NCI-H1694 (cell line): ENCODE measurements at regions not wholly inside any gene's neighbourhood (a gene's known extent, or its start where the extent isn't known, plus 50 kb on each side); places are given as distances from the start of the nearest gene placed in this dataset.
"Not testable (repeated sequence)": the region's sequence is repeated elsewhere in the genome, so short reads cannot be mapped to it uniquely, and the experiment has no call there.

Experiments
- DNase-seq: peaks from one replicate; lab custom pipeline; 2025; lab: John Stamatoyannopoulos, UW

DNA sequence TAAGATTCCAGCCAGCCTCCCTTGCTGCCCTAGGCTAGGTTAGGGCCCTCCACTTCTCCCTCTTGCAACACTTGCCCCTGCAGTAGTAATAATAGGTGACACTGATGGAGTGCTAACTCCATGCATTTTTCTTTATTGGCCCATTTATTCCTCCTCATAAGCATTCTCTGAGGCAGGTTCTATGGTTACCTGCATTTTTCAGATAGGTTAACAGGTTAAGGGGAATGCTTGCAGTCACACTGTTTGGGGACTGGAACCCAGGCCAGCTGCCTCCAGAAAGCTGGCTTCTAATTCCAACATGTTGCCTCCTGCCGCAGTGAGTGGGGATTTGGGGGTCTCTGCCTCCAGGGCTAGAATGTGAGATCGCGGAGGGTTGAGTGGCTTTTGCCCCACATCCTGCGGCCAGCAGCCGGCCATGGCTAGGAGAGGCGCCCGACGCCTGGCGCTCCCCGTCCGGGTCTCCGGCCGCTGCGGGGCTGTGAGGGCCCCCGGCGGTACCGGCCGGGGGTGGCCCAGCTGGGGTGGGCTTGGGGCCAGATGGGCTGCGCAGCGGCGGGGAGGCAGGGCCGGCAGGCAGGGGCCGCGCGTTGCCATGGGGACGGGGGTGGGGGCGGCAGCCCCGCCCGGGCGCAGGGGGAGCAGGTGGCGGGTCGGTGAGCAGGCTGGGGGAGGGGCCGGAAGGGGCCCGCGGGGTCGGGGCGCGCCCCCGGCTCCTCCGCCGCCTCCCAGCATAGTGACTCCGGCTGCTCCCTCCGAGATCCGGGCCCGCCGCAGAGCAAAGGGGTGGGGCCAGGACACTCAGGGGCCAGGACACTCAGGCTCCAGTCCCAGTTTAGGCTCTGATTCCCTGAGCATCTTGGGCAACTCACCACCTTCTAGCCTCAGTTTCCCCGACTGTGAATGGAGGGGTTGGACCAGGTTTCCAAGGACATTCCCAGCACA, 68.4 kb upstream of the SSBP3 start:
- peak; percentile 44 for DNase-seq

GRCh38 chr1:54471588-54471987, 65.4 kb upstream of the SSBP3 start:
- no peak for DNase-seq

DNA sequence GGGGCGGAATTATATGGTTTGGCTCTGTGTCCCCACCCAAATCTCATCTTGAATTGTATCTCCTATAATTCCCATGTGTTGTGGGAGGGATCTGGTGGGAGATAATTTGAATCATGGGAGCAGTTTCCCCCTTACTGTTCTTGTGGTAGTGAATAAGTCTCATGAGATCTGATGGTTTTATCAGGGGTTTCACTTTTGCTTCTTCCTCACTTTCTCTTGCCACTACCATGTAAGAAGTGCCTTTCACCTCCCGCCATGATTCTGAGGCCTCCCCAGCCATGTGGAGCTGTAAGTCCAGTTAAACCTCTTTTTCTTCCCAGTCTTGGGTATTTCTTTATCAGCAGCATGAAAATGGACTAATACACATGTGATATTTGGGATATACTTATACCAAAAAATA, 63.2 kb upstream of the SSBP3 start:
- DNase-seq, result not testable (repeated sequence)

DNA sequence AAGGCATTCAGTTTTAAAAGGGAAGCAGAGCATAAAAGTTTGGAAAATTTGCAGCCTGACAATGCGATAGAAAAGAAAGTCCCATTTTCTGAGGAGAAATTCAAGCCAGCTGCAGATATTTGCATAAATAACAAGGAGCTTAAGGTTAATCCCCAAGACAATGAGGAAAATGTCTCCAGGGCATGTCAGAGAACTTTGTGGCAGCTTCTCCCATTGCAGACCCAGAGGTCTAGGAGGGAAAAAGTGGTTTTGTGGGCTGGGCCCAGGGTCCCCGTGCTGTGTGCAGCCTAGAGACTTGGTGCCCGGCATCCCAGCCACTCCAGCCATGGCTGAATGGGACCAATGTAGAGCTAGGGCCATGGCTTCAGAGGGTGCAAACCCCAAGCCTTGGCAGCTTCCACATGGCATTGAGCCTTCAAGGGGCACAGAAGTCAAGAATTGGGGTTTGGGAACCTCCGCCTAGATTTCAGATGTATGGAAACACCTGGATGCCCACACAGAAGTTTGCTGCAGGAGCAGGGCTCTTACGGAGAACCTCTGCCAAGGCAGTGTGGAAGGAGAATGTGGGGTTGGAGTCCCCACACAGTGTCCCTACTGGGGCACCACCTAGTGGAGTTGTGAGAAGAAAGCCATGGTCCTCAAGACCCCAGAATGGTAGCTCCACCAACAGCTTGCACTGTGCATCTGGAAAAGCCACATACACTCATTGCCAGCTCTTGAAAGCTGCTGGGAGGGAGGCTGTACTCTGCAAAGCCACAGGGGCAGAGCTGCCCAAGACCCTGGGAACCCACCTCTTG, 62.3 kb upstream of the SSBP3 start:
- DNase-seq, result not testable (repeated sequence)

DNA sequence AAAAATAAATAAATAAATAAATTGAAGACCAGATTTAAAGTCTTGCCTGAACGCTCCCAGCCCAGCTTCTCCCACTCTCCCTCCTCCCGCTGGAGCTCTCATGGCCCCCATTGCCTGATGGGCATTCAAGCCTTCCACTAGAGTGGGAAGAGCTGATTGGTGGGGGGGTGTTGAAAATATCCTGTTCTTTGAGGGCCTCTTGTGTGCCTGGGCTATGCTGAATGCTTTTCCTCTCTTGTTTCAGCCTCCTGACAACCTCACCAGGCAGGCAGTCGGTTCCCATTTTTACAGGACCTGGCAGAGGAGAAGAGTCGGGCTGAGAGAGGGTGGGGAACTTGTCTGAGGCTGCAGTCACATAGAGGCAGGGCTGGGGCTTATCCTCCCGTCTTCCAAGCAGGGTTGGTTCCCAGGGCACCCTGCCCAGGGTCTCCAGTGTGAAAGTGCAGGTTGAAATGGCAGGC, 59.2 kb upstream of the SSBP3 start:
- no peak for DNase-seq

- no peak for DNase-seq
These were observed 58.4 kb upstream of the SSBP3 start for GRCh38 chr1:54464477-54465146.

- DNase-seq, result no peak
These were observed 57.9 kb upstream of the SSBP3 start for GRCh38 chr1:54464031-54464476.

DNA sequence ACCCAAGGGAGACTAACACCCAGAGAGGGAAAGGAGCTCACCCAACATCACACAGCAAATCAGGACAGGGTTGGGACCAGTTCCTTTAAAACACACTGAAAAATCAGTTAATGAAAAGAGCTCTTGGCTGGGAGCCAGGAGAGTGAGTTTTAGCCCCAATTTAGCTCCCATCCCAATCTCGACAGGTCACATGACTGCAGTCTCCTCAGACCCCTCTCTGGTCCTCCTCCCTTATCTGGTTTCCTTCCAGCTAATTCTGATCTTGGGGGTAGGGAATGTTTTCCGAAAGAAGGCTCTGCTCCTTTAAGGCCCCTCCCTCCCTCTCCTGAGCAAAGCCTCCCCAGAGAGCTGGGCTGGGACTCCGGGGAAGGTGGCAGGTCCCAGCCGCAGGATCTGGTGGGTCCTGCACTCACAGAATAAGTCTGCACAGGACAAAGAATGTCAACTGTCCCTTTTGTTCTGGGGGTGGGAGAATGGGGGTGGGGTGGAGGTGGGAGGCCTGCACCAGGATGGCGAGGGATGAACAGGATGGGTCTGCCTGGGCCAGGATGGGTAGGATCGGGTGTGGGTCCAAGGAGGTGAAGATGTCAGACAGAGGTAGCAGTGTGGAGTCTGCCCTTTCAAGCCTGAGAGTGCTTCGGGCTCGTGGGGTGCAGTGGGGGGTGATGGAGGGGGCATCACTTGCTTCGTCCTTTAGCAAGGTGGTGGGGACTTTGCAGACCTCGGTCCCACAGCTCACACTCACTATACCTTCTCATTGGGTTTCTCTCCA, 57.3 kb upstream of the SSBP3 start:
- no peak for DNase-seq

DNA sequence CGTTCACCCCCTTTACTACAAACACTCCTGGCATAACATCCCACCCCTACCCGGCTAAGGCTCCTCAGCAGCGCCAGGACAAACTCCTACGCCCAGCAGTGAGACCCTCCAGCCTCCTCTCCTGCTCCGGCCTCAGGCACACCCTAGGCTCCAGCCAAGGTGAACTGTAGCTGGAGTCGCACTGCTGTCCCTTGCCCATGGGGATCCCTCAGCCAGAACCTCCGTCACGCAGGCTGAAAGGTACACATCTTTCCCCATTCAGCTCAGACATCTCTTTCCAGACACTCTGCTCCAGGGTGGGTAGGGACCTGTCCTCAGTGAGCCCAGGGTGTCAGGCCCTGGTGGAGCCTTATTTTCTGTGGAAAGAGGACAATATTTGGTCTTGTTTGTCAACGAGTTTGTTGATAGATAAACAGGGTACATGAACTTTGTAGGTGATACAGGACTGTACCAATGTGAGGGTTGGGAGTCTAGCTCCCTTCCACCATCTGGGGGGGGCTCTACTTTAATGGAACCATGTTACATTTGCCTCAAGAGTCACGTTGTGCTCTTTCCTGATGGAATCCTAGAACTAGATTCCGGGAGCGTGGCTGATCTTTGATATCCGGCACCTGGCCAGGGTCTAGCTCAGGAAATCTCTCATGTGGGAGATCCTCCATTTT, 56.5 kb upstream of the SSBP3 start:
- DNase-seq, result no peak

- DNase-seq, result no peak
These were observed 55.8 kb upstream of the SSBP3 start for GRCh38 chr1:54461731-54462596.

GRCh38 chr1:54460861-54461387, 54.7 kb upstream of the SSBP3 start:
- DNase-seq, result no peak

DNA sequence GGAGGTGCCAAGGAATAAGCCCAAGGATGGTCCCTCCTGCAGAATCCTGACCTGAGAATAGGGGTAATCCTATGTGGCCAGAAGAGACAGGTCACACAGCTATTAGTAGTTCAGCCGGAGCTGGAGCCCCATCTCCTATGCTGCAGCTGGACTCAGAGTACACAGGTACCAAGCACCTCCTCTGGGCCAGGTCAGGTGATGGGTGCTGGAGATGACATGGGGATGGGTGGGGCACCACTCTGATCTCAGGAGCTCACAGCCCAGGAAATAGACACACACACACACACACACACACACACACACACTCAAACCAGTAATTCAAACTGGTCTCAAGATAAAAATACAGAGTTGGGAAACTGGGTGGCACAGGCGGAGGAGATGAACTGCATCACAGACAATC, 54.2 kb upstream of the SSBP3 start:
- DNase-seq, result no peak

DNA sequence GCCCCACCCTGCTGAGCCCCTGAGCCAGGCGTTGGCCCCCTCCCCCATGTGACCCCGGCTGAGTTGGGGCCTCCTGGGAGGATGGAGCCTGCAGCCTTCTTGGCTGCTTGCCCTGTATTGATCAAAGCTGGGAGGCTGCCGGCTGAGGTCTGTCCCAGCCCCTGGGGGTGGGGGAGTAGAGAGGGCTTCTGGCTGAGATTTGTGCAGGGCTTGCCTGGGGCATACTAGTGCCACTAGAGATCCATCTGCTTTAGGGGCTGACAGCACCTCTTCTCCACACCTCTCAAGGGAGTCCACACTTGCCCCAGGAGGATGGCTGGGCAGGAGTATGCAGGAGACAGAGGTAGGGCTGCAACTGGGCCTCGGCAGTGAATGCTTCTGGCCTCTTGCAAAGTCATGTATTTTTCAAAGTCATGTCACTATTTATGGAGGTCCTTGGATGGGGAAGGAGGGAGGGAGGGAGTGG, 53.6 kb upstream of the SSBP3 start:
- no peak for DNase-seq

DNA sequence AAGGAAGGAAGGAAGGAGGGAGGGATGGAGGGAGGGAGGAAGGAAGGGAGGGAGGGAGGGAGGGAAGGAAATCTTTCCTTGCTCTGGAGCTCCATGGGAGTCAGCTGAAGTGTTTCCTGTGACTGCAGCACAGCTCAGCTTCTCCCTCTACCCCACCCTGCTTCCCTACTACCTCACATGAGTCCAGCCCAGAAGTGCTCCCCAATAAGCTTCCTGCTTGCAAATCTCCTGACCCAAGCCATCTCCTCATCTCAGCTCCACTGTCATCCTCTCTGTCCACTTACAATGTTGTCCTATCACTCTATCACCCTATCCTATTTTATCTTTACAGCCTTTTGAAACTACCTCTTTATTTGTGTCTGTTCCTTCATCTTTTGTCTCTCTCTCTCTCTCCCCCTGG, 52.9 kb upstream of the SSBP3 start:
- DNase-seq, result no peak

- no peak for DNase-seq
These were observed 50.8 kb upstream of the SSBP3 start for GRCh38 chr1:54456921-54457529.

DNA sequence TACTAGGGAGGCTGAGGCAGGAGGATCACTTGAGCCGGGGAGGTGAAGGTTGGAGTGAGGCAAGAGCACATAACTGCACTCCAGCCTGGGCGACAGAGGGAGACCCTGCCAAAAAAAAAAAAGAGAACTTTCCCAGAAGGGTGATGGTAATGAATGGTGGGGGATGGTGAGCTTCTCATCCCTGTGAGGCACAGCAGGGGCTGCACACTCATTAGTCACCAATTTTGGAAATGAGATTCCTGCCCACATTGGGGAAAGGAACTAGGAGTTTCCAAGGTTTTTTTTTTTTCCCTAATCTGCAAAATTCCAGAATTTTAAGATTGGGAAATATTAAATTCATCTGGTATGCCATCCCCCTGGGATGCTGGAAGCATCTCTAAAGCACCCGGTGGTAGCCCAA, 50.2 kb upstream of the SSBP3 start:
- no peak for DNase-seq
